ENCODE measurements at regions not wholly inside any gene's neighbourhood (a gene's known extent, or its start where the extent isn't known, plus 50 kb on each side); places are given as distances from the start of the nearest gene placed in this dataset.

- DNase-seq (ENCODE audit: low read depth): no peak
Observed at GRCh38 chr16:72313903-72314302, 141.9 kb upstream of the PMFBP1 start.

- no peak for DNase-seq (ENCODE audit: low read depth)
Observed at GRCh38 chr16:72312828-72313227, 140.9 kb upstream of the PMFBP1 start.

DNA sequence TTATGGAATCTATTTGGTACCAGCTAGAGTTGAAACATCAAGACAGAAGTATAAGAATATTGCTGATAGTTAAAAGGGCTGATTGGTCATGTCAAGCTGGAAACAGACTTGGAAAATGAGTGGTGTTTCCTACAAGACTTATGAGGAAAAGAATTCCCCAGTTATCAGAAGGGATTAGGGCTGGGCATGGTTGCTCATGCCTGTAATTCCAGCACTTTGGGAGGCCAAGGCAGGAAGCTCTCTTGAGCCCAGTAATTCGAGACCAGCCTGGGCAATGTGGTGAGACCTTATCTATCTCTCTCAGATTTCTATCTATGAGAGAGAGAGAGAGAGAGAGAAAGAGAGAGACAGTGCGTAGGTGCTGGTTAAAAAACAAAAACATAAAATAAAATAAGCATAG, 139.5 kb upstream of the PMFBP1 start:
- DNase-seq (ENCODE audit: low read depth): no peak

GRCh38 chr16:72309001-72309400, 137.0 kb upstream of the PMFBP1 start:
- no peak for DNase-seq (ENCODE audit: low read depth)

- no peak for DNase-seq (ENCODE audit: low read depth)
Observed at GRCh38 chr16:72308396-72308795, 136.4 kb upstream of the PMFBP1 start.

- no peak for DNase-seq (ENCODE audit: low read depth)
Observed at GRCh38 chr16:72302332-72302731, 130.4 kb upstream of the PMFBP1 start.

- DNase-seq (ENCODE audit: low read depth): no peak
Observed at GRCh38 chr16:72301523-72302236, 129.7 kb upstream of the PMFBP1 start.

- no peak for DNase-seq (ENCODE audit: low read depth)
Observed at GRCh38 chr16:72300892-72301291, 128.9 kb upstream of the PMFBP1 start.

GRCh38 chr16:72299684-72300243, 127.8 kb upstream of the PMFBP1 start:
- DNase-seq (ENCODE audit: low read depth): no peak

- DNase-seq (ENCODE audit: low read depth): no peak
Observed at GRCh38 chr16:72298961-72299360, 127.0 kb upstream of the PMFBP1 start.

- DNase-seq (ENCODE audit: low read depth): no peak
Observed at GRCh38 chr16:72295914-72296313, 124.0 kb upstream of the PMFBP1 start.

- DNase-seq (ENCODE audit: low read depth): no peak
Observed at GRCh38 chr16:72291531-72291981, 119.6 kb upstream of the PMFBP1 start.

DNA sequence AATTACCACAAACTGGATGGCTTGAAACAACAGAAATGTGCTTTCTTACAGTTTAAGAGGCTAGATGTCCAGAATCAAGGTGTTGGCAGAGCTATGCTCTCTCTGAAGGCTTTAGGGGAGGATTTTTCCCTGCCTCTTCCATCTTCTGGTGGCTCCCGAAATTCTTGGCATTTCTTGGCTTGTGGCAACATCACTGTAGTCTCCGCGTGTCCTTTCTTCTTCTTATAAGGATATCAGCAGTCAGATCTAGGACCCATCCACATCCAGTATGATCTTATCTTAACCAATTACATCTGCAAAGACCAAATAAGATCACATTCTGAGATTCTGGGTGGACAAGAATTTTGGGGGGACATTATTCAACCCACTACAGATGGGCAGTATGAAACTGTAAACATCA, 119.2 kb upstream of the PMFBP1 start:
- no peak for DNase-seq (ENCODE audit: low read depth)

DNA sequence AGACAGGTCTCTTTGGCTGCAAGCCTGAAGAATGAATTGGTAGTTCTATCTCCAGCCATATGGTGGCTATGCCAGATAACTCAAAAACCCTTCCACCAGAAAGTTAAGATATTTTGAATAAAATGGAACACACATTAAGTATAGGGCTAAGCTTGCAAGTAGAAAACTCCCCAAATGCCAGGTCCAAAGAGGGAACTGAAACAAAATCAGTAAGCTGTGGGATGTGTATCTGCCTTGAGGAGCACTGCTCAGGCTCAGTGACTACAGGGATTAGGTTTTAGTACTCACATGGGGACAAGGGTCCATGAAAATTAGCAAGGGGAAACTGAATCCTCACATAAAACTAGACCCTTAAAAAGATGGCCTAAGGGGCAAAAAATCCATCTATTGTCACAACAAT, 115.7 kb upstream of the PMFBP1 start:
- no peak for DNase-seq (ENCODE audit: low read depth)

DNA sequence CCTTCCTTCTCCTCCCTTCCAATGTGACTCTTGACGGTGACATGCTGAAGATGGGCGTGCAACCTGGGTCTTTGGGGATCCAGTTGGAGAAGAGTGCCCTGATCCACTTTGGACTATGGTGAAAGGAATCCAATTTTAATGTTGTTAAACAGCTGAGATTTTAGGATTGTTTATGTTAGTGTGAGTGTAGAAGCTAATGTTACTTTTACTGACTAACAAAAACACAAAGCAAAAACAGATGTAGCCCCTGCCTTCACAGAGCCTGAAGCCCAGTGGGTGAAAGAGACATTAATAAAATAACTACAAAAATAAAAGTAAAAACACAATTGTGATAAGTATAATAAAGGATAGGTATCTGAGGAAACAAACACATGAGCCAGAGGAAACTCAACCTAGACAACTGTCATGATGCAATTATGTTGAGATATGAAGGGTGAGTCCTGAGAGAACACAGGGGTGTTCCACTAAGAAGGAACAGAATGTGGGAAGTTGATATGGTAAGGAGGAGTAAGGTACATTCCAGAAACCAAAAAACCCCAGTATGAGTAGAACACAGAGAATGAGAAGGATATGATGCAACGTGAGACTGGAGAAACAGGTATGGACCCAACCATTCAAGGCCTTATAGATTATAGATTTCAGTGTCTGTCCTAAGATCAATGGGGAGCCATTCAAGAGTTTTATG, 115.1 kb upstream of the PMFBP1 start:
- no peak for DNase-seq (ENCODE audit: low read depth)

- no peak for DNase-seq (ENCODE audit: low read depth)
Observed at GRCh38 chr16:72285728-72286127, 113.8 kb upstream of the PMFBP1 start.

- DNase-seq (ENCODE audit: low read depth): no peak
Observed at GRCh38 chr16:72285324-72285723, 113.4 kb upstream of the PMFBP1 start.

GRCh38 chr16:72284042-72284789, 112.3 kb upstream of the PMFBP1 start:
- no peak for DNase-seq (ENCODE audit: low read depth)

GRCh38 chr16:72282362-72282761, 110.4 kb upstream of the PMFBP1 start:
- DNase-seq (ENCODE audit: low read depth): no peak

DNA sequence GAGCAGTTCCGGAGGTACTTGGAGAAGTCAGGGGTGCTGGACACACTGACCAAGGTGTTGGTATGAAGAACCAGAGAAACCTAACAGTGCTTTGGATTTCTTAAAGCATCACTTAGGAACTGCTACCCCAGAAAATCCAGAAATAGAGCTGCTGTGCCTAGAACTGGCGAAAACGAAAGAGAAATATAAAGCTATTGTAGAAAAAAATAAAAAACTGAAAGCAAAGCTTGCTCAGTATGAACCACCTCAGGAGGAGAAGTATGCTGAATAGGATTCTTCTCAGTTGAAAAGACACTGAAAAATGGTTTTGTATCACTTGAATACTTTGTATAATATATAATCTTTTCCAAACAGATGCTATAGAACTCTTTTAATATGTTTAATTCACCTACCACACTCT, 106.3 kb upstream of the PMFBP1 start:
- DNase-seq (ENCODE audit: low read depth): no peak

GRCh38 chr16:72277749-72278148, 105.8 kb upstream of the PMFBP1 start:
- DNase-seq (ENCODE audit: low read depth): no peak

- DNase-seq (ENCODE audit: low read depth): no peak
Observed at GRCh38 chr16:72271699-72272240, 99.8 kb upstream of the PMFBP1 start.
